GM12875 (cell line): ENCODE measurements at regions not wholly inside any gene's neighbourhood (a gene's known extent, or its start where the extent isn't known, plus 50 kb on each side); places are given as distances from the start of the nearest gene placed in this dataset.

Source experiments
- H3K4me3 ChIP-seq: one replicate; pipeline ENCODE4 v1.5.1; 2011; ENCODE audit warnings: low read depth, low read length, control low read depth
- TF ChIP-seq, protein P1 (sequence below): IDR thresholded peaks from 2 replicates; pipeline ENCODE4 v1.5.1; 2011; ENCODE audit warnings: low read depth, mild to moderate bottlenecking, control low read depth, inconsistent platforms, low read length, moderate library complexity, borderline replicate concordance; ENCODE audit not compliant: insufficient read depth

DNA sequence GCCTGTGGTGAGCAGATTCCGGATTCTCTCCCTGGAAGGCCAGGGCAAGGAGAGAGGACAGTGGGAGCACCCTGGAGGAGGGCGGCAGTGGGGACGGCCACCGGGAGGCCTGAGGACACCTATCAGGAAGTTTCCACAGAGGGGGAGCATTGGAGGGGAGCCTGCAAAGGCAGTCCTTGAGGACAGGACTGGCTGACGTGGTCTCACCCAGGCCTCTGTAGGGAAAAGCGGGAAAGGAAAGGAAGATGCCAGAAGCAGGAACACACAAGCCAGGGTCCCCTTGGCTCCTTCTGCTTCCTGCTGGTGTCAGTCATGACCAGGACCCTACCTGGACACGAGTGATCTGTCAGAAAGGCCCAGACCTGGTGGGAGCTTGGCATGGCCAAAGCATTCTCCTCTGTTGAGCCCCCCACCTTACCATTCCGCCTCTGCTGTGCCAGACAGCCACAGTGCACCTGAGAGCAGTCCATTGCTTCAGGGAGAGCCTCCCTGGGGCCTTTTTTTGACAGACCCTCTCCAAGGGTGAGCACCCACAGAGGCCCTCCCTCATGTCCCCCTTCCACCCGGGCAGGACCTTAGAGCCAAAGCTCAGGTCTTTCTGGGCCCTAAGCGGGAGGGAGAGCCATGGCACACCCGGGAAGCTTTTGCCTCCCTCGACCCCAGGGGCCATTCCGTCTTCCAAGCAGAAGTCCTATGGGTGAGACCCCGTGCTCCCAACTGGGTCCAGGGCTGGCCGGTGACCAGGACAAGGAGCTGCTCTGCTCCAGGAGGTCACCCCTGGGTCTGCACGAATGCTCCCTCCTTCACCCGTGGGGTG is 333.1 kb downstream of the DYSF start:
- TF ChIP-seq, protein P1, sequence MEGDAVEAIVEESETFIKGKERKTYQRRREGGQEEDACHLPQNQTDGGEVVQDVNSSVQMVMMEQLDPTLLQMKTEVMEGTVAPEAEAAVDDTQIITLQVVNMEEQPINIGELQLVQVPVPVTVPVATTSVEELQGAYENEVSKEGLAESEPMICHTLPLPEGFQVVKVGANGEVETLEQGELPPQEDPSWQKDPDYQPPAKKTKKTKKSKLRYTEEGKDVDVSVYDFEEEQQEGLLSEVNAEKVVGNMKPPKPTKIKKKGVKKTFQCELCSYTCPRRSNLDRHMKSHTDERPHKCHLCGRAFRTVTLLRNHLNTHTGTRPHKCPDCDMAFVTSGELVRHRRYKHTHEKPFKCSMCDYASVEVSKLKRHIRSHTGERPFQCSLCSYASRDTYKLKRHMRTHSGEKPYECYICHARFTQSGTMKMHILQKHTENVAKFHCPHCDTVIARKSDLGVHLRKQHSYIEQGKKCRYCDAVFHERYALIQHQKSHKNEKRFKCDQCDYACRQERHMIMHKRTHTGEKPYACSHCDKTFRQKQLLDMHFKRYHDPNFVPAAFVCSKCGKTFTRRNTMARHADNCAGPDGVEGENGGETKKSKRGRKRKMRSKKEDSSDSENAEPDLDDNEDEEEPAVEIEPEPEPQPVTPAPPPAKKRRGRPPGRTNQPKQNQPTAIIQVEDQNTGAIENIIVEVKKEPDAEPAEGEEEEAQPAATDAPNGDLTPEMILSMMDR = no peak
- no peak overlapping the region for H3K4me3 ChIP-seq

DNA sequence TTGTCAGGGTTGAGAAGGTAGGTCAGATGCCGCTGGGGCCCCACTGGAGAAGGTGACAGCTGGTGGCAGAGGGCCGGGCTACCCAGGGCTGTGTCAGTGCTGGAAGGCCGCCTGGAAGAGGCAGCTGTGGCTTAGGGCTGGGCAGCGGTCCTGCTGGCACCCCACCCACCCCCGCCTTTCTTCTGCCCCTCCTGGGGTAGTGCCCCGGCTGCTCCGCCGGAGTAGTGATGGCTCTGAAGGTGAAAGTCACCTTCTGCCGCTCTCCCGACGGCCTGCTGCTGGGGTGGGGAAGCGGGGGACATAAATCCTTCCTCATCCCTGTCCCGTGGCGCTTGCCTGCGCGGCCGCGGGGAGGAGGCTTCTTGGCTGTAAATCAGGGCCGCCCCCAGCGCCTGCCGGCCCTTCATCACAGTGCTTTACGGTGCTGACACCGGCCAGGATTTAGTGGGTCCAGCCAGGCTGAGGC is 332.2 kb downstream of the DYSF start:
- H3K4me3 ChIP-seq = no peak overlapping the region

DNA sequence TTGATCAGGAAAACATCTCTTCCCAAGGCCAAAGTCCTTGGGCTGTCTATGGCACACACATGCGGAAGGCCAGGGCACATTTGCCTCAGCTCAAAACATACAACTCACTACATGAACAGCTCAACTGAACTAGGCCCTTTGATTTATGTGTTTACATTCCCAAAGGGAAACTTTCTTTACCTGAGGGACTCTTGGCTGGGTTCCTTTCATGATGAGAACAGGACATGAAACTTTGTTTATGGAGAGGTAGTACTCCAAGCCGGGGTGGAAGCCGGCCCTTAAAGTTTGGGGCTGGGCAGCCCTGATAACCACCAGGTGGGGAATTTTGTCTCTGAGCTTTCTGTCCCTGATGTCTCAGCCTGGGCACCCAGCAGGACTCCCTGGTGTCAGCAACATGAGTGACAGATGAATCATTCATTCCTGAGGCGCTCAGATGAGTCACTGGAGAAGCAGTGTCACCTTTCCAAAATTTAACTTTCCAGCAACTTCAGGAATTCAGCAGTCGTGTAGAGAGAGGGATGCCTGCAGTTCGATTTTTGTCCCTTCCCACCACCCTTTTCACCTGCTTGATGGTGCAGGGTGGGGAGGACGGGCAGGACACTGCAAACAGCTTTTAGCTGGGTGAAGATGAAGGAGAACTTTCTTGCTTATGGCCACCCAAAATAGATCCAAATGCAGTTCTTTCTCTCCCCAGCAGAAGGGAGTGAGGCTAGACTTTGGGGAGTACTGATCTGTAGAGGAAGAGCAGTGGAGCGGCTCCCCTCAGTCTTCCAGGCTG is 331.6 kb downstream of the DYSF start:
- TF ChIP-seq, protein P1 = no peak
- H3K4me3 ChIP-seq = no peak overlapping the region

More for the DNA sequence above, 332.2 kb downstream of the DYSF start:
- TF ChIP-seq, protein P1 = no peak

DNA sequence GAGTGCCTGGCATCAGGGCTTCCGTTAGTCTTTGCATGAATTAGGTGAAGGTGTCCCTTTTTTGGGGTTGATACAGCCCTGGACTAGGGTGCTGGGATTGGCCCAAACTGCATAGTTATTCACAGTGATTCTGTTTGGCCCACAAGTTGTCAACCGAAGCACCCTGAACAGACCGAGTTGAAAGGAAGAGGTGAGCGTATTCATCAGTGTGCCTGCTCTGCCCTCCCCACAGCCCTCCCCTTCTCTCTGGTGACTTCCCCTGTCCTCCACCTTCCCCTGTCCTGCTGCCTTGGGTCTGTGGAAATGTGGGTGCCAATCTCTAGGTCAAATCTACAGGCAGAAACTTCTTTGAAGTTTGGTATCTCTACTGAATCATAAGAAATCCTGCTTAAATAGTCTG is 330.5 kb downstream of the DYSF start:
- H3K4me3 ChIP-seq = no peak overlapping the region
- TF ChIP-seq, protein P1 = no peak

DNA sequence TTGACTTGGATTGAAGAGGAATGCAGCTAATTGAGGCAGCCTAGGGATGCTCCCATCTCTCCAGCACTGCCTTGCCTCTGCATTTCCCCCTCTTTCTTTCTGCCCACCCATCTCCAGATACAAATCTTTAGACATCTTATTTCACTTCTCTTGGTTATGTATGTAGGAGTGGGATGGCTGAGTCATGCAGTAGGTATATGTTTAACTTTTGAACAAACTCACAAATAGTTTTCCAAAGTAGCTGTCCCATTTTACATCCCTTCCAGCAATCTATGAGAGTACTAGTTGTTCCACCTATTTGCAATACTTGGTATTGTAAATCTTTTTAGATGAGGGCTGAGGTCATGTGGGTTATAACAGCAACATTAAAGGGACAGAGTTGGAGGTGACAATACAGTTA is 329.9 kb downstream of the DYSF start:
- TF ChIP-seq, protein P1 = no peak
- no peak overlapping the region for H3K4me3 ChIP-seq

DNA sequence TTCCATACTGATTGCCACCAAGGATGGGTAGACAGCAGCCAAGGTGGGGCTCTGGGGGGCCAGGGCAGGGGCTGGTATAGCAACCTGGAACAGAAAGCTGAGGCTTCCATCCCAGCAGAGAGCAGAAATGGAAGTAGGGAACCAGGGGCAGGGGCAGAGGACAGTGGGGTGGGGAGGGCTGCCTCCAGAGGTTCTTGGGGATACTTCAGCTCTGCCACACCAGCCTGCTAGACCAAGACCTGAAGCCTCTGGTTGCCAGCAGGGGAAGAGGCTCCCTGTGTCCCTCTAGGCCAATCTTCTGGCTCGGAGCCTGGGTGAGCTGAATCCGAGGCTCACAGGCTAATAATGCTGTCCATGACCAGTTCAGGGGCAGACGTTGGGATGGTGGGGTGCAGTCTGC is 329.0 kb downstream of the DYSF start:
- TF ChIP-seq, protein P1 = no peak
- no peak overlapping the region for H3K4me3 ChIP-seq
